Subcutaneous abdominal adipose tissue (tissue), 5 donors: ENCODE measurements at regions not wholly inside any gene's neighbourhood (a gene's known extent, or its start where the extent isn't known, plus 50 kb on each side); places are given as distances from the start of the nearest gene placed in this dataset.

Experiments used
- H3K27ac ChIP-seq: one replicate; pipeline ENCODE4 v1.7.0; 2013; ENCODE audit warnings: low read depth, mild to moderate bottlenecking, inconsistent platforms, low read length, moderate library complexity
- H3K27me3 ChIP-seq, 5 donors: one replicate each; pipeline ENCODE4 v1.7.0; 2013; ENCODE audit warnings: low read length in 5 of 5, inconsistent platforms in 1 of 5; ENCODE audit not compliant: control insufficient read depth in 5 of 5, insufficient read depth in 4 of 5
- H3K36me3 ChIP-seq, 5 donors: one replicate each; pipeline ENCODE4 v1.7.0; 2013; ENCODE audit warnings: low read length in 5 of 5; ENCODE audit not compliant: control insufficient read depth in 5 of 5, insufficient read depth in 5 of 5
- H3K4me1 ChIP-seq, 5 donors: one replicate each; pipeline ENCODE4 v1.7.0; 2013; ENCODE audit warnings: low read length in 5 of 5, mild to moderate bottlenecking in 3 of 5, moderate library complexity in 1 of 5; ENCODE audit not compliant: control insufficient read depth in 5 of 5, insufficient read depth in 5 of 5
- H3K4me3 ChIP-seq, 5 donors: one replicate each; pipeline ENCODE4 v1.7.0; 2013; ENCODE audit warnings: low read length in 5 of 5, low read depth in 1 of 5
- H3K9ac ChIP-seq, 5 donors: one replicate each; pipeline ENCODE4 v1.7.0; 2013; ENCODE audit warnings: low read length in 5 of 5, mild to moderate bottlenecking in 4 of 5, moderate library complexity in 3 of 5
- H3K9me3 ChIP-seq, 5 donors: one replicate each; pipeline ENCODE4 v1.7.0; 2013; ENCODE audit warnings: low read length in 5 of 5; ENCODE audit not compliant: control insufficient read depth in 5 of 5
- donor health status: healthy.
- donor health status: healthy.
- donor health status: healthy.
- donor health status: healthy.
- donor health status: healthy.

GRCh38 chr4:116500225-116500624 lies 585.2 kb downstream of the TRAM1L1 start:
- Histone ChIP-seq H3K9me3 (no peaks in the 10 kb centered on the region), H3K27me3 (no peaks in the 10 kb centered on the region), H3K27ac (no peak overlapping the region), H3K36me3 (no peaks in the 10 kb centered on the region), H3K4me1 (no peaks in the 10 kb centered on the region), H3K9ac (no peak overlapping the region), H3K4me3 (no peak overlapping the region)

DNA sequence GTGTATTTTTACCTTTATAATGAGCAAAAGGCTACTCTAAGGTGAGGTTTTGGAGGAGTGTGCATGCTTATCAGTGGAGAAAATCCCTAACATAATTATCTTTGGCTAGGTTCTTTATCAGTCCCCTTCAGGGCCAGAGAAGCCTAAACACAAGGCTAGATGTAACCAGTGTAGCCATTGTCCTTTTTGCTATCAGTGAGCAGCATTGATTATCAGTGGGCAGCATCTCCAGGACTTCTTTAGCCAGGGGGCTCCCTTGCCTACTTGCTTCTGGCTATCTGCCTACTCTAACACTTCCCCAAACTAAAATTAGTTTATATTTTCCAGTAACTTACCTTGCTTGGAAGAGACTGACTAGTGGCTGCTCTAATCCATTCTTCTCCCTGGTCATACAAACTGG lies 595.6 kb downstream of the TRAM1L1 start:
- H3K4me1 ChIP-seq = no peaks in the 10 kb centered on the region
- H3K36me3 ChIP-seq = no peaks in the 10 kb centered on the region
- no peak overlapping the region for H3K27ac ChIP-seq
- H3K27me3 ChIP-seq = no peaks in the 10 kb centered on the region
- H3K4me3 ChIP-seq = no peak overlapping the region
- no peaks in the 10 kb centered on the region for H3K9me3 ChIP-seq
- H3K9ac ChIP-seq = no peak overlapping the region

DNA sequence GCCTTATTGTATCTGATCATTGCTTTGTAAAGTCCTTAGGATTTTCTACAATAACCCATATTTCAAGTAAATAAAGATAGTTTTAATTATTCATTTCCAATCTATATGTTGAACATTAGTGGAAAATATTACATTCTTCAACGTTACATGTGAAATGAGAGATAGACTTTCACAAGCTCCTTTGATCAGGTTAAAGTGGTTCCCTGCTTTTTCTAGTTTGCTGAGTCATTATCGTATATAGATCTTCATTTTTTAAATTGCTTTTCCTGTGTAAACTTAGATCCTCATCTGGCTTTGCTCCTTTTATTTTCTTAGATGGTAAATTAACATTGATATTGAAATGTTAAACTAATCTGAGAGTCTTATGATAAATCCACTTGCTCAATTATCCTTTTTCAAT lies 599.0 kb downstream of the TRAM1L1 start:
- Histone ChIP-seq H3K4me3 (no peak overlapping the region), H3K9me3 (no peaks in the 10 kb centered on the region), H3K4me1 (no peaks in the 10 kb centered on the region), H3K36me3 (no peaks in the 10 kb centered on the region), H3K9ac (no peak overlapping the region), H3K27ac (no peak overlapping the region), H3K27me3 (no peaks in the 10 kb centered on the region)

GRCh38 chr4:116480546-116480945 lies 604.8 kb downstream of the TRAM1L1 start:
- Histone ChIP-seq H3K36me3 (no peaks in the 10 kb centered on the region), H3K4me1 (no peaks in the 10 kb centered on the region), H3K9me3 (peaks cover 0 to 6% (median 0%) of the 10 kb centered on the region in 5 donors), H3K27ac (no peak overlapping the region), H3K9ac (no peak overlapping the region), H3K27me3 (no peaks in the 10 kb centered on the region), H3K4me3 (no peak overlapping the region)

- Histone ChIP-seq H3K9me3 (peaks cover 0 to 6% (median 0%) of the 10 kb centered on the region in 5 donors), H3K4me1 (no peaks in the 10 kb centered on the region), H3K27me3 (no peaks in the 10 kb centered on the region), H3K4me3 (no peak overlapping the region), H3K36me3 (no peaks in the 10 kb centered on the region), H3K27ac (no peak overlapping the region), H3K9ac (no peak overlapping the region)
Measured at GRCh38 chr4:116478343-116478742, 607.0 kb downstream of the TRAM1L1 start.

DNA sequence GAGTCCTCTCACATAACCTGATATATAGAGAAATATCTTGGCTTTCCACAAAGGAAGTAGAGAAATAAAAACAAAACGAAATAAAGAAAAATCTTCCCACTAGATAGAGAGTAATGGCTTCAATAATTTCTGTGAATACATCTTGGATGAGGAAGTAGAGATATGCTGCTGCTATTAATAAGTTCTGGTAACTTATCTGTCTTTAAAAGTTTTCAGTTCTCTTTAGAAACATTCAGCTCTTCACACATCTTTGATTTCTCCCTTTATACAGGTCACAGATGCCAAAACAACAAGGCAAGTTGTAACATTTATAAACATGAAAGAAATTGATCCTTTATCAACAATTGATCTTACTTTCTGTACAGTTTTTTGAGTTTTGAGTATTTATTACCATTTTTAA lies 615.8 kb downstream of the TRAM1L1 start:
- no peak overlapping the region for H3K27ac ChIP-seq
- H3K9me3 ChIP-seq = no peaks in the 10 kb centered on the region
- no peak overlapping the region for H3K9ac ChIP-seq
- H3K36me3 ChIP-seq = no peaks in the 10 kb centered on the region
- no peak overlapping the region for H3K4me3 ChIP-seq
- H3K27me3 ChIP-seq = no peaks in the 10 kb centered on the region
- H3K4me1 ChIP-seq = no peaks in the 10 kb centered on the region

- no peaks in the 10 kb centered on the region for H3K9me3 ChIP-seq
- H3K27me3 ChIP-seq = no peaks in the 10 kb centered on the region
- H3K4me1 ChIP-seq = no peaks in the 10 kb centered on the region
- no peak overlapping the region for H3K9ac ChIP-seq
- no peak overlapping the region for H3K27ac ChIP-seq
- no peak overlapping the region for H3K4me3 ChIP-seq
- no peaks in the 10 kb centered on the region for H3K36me3 ChIP-seq
Measured at GRCh38 chr4:116453127-116453526, 632.2 kb downstream of the TRAM1L1 start.

DNA sequence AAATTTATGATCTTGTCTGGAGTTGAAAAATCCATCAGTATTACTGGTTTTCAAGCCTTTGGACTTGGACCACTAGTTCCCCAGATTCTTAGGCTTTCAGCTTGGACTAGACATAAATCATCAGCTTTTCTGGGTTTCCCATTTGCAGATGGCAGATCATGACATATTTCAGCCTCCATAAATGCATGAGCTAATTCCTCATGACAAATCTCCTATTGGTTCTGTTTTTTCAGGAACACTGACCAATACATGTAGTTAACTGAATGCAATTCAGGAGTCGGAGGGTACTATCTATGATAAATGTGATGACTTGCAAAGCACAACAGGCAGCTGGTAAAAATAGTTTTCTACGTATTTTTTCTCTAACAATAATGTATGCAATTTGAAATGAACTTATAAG lies 635.6 kb downstream of the TRAM1L1 start:
- no peak overlapping the region for H3K27ac ChIP-seq
- no peaks in the 10 kb centered on the region for H3K4me1 ChIP-seq

GRCh38 chr4:116444117-116444516 lies 641.3 kb downstream of the TRAM1L1 start:
- Histone ChIP-seq H3K27ac (no peak overlapping the region), H3K36me3 (no peaks in the 10 kb centered on the region), H3K9ac (no peak overlapping the region), H3K4me1 (no peaks in the 10 kb centered on the region), H3K4me3 (no peak overlapping the region), H3K27me3 (no peaks in the 10 kb centered on the region), H3K9me3 (no peaks in the 10 kb centered on the region)

More for the DNA sequence above, 635.6 kb downstream of the TRAM1L1 start:
- Histone ChIP-seq H3K9me3 (no peaks in the 10 kb centered on the region), H3K27me3 (no peaks in the 10 kb centered on the region), H3K4me3 (no peak overlapping the region), H3K36me3 (no peaks in the 10 kb centered on the region), H3K9ac (no peak overlapping the region)

- no peaks in the 10 kb centered on the region for H3K36me3 ChIP-seq
- H3K27ac ChIP-seq = no peak overlapping the region
- H3K9ac ChIP-seq = no peak overlapping the region
- no peaks in the 10 kb centered on the region for H3K27me3 ChIP-seq
- no peaks in the 10 kb centered on the region for H3K4me1 ChIP-seq
- no peak overlapping the region for H3K4me3 ChIP-seq
- H3K9me3 ChIP-seq = no peaks in the 10 kb centered on the region
Measured at GRCh38 chr4:116438981-116439729, 646.2 kb downstream of the TRAM1L1 start.
